ENCODE measurements at regions not wholly inside any gene's neighbourhood (a gene's known extent, or its start where the extent isn't known, plus 50 kb on each side); places are given as distances from the start of the nearest gene placed in this dataset.
A peak's percentile ranks its signal among the peaks of the same experiment; 100 is the strongest.

DNA sequence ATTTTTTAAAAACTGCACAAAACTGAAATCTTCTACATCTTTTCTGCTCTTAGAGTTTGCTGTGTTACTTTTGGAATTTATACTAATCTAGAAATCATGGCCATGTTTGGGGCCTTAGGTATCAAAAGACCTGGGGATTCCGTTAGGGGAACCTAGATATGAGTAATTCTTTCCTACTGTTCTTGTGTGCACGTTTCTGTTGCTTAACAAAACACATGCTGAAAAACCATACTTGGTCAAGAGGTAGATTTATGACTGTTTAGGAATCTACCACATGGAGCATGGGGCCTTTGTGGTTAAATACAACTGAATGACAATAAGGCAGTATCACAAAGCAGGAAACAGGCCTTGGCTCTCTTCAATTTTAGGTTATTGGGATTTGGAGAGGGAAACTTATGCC lies 291.9 kb upstream of the USP25 start:
- H3K4me1 ChIP-seq: peaks cover 16% of the 10 kb centered on the region
- no peaks in the 10 kb centered on the region for H3K36me3 ChIP-seq
- DNase-seq (ENCODE audit: extremely low spot score in 2 of 2): no peak
- H3K27ac ChIP-seq: no peak overlapping the region
- no peaks in the 10 kb centered on the region for H3K27me3 ChIP-seq
- TF ChIP-seq CTCF (IDR thresholded peaks at IDR 0.05) (no peak), POLR2A (IDR thresholded peaks at IDR 0.05) (no peak), POLR2AphosphoS5 (IDR thresholded peaks at IDR 0.05; ENCODE audit: insufficient read depth in 1 of 2, low read depth in 1 of 2) (no peak)
- H3K9me3 ChIP-seq: no peaks in the 10 kb centered on the region
- intact Hi-C loops (cut with DNase I): no loop called here
- H3K4me3 ChIP-seq: no peak overlapping the region

DNA sequence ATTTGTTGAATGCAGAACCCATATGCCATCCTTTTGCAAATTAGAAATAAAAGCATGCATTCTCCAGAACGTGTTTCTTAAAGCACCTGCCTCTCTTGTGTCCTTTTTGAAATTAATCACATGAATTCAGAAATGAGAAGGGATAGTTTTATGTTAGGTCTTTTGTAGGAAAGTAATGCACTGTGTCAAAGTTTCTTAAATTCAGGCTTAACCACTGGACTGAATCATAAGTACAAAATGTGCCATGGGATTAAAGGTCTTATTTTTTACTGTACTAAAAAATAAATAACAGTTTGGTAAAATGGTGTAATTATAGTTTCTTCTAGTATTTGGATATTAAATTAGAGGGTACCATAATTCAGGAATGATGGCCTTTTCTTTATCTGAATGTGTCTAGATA lies 290.1 kb upstream of the USP25 start:
- DNase-seq (ENCODE audit: extremely low spot score in 2 of 2): no peak
- H3K27me3 ChIP-seq: no peaks in the 10 kb centered on the region
- TF ChIP-seq POLR2AphosphoS5 (IDR thresholded peaks at IDR 0.05; ENCODE audit: insufficient read depth in 1 of 2, low read depth in 1 of 2) (no peak), POLR2A (IDR thresholded peaks at IDR 0.05) (no peak), CTCF (IDR thresholded peaks at IDR 0.05) (no peak)
- no peaks in the 10 kb centered on the region for H3K9me3 ChIP-seq
- intact Hi-C loops (cut with DNase I): no loop called here
- no peak overlapping the region for H3K27ac ChIP-seq
- H3K4me3 ChIP-seq: no peak overlapping the region
- H3K4me1 ChIP-seq: peaks cover 30% of the 10 kb centered on the region
- no peaks in the 10 kb centered on the region for H3K36me3 ChIP-seq

DNA sequence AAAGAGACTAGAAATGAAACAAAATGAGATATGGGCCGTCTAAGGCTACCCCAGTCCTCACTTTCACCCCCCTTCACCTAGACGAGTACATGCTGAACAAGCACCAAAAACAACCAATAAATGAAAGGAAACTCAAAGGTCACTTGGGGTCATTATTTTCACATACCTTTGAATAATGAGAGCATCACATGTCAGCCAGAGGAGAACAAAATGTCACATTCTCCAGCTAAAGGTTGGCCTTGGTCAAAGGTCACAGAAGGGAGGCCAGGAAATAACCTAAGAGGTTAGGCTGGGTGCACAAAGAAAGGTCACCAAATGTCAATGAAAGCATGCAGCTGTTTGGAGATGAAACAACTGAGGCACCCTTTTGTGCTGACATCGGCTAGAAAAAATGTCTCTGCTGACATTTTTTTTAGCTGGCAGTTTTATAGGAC lies 288.7 kb upstream of the USP25 start:
- DNase-seq (ENCODE audit: extremely low spot score in 2 of 2): no peak
- intact Hi-C loops (cut with DNase I): no loop called here
- Histone ChIP-seq H3K9me3 (no peaks in the 10 kb centered on the region), H3K27ac (peak overlapping the region; percentile 18), H3K4me3 (peak overlapping the region in 1 of 2 donors; percentile 4), H3K36me3 (no peaks in the 10 kb centered on the region), H3K4me1 (peaks cover 30% of the 10 kb centered on the region), H3K27me3 (no peaks in the 10 kb centered on the region)
- TF ChIP-seq POLR2A (IDR thresholded peaks at IDR 0.05) (no peak), POLR2AphosphoS5 (IDR thresholded peaks at IDR 0.05; ENCODE audit: insufficient read depth in 1 of 2, low read depth in 1 of 2) (no peak)

GRCh38 chr21:15441992-15442391 lies 287.8 kb upstream of the USP25 start:
- H3K4me3 ChIP-seq: no peak overlapping the region
- no peak for TF ChIP-seq CTCF (IDR thresholded peaks at IDR 0.05)
- TF ChIP-seq POLR2AphosphoS5 (IDR thresholded peaks at IDR 0.05; ENCODE audit: insufficient read depth in 1 of 2, low read depth in 1 of 2): no peak
- DNase-seq (ENCODE audit: extremely low spot score in 2 of 2): no peak
- no peaks in the 10 kb centered on the region for H3K36me3 ChIP-seq
- peaks cover 30% of the 10 kb centered on the region for H3K4me1 ChIP-seq
- peak overlapping the region; percentile 61 for H3K27ac ChIP-seq
- no peaks in the 10 kb centered on the region for H3K27me3 ChIP-seq
- no peaks in the 10 kb centered on the region for H3K9me3 ChIP-seq
- intact Hi-C loops (cut with DNase I): no loop called here

- TF ChIP-seq POLR2AphosphoS5 (IDR thresholded peaks at IDR 0.05; ENCODE audit: insufficient read depth in 1 of 2, low read depth in 1 of 2) (no peak), POLR2A (IDR thresholded peaks at IDR 0.05) (no peak), CTCF (IDR thresholded peaks at IDR 0.05) (no peak)
- intact Hi-C loops (cut with DNase I): no loop called here
- Histone ChIP-seq H3K36me3 (no peaks in the 10 kb centered on the region), H3K9me3 (no peaks in the 10 kb centered on the region), H3K27ac (peak overlapping the region; percentile 61), H3K27me3 (no peaks in the 10 kb centered on the region), H3K4me3 (no peak overlapping the region), H3K4me1 (peaks cover 30% of the 10 kb centered on the region)
- no peak for DNase-seq (ENCODE audit: extremely low spot score in 2 of 2)
Measured at GRCh38 chr21:15442743-15443469, 286.9 kb upstream of the USP25 start.

All from vagina (tissue), 2 donors.